ENCODE measurements at regions not wholly inside any gene's neighbourhood (a gene's known extent, or its start where the extent isn't known, plus 50 kb on each side); places are given as distances from the start of the nearest gene placed in this dataset.
"Not testable (repeated sequence)": the region's sequence is repeated elsewhere in the genome, so short reads cannot be mapped to it uniquely, and the experiment has no call there.

- TF ChIP-seq CTCF (conservative IDR thresholded peaks at IDR 0.05); EZH2 (IDR thresholded peaks at IDR 0.05; ENCODE audit: low read depth): not testable (repeated sequence)
These were observed 243.7 kb downstream of the BMP4 start for GRCh38 chr14:53712901-53713300.
